GM18511 (cell line): ENCODE measurements at regions not wholly inside any gene's neighbourhood (a gene's known extent, or its start where the extent isn't known, plus 50 kb on each side); places are given as distances from the start of the nearest gene placed in this dataset.

Source experiments
- ATAC-seq: cut with Tn5 transposase; IDR thresholded peaks from one replicate; pipeline ENCODE4 v1.9.1; 2021; ENCODE audit warnings: mild to moderate bottlenecking, moderate library complexity; ENCODE audit not compliant: unreplicated experiment

- no peak for ATAC-seq
Measured at GRCh38 chr4:123919576-123920098, 523.0 kb downstream of the SPRY1 start.

DNA sequence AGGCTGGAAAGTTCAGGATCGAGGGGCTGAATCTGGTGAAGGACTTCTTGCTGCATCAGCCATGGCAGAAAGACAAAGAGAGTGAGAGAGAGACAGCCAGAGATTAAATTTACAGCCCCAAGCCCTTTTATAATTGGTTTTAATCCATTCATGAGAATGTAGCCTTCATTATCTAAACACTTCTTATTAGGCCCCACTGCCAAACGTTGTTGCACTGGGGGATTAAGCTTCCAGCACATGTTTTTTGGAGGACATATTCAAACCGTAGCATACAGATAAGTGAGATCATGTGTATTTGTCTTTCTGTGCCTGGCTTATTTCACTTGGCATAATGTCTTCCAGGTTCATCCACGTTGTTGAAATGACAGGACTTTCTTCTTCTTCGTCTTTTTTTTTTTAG lies 524.7 kb downstream of the SPRY1 start:
- ATAC-seq: no peak

DNA sequence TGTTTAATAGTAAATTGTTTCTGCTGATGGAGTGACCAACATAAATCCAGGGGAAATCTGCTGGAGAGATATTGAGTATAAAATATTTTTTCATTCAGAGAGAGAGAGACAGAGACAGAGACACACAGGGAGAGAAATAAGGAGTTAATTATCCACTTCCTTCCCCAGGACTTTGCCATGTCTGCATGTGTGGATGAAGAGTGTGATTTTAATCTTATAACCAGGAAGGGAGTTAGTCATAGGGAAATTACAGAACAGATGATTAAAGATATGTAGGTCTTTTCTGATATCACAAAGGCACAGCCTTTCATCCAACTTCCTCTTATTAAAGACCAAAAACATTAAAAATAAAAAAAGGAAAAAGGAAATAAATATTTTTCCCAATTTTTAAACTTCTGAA lies 526.3 kb downstream of the SPRY1 start:
- ATAC-seq: no peak

DNA sequence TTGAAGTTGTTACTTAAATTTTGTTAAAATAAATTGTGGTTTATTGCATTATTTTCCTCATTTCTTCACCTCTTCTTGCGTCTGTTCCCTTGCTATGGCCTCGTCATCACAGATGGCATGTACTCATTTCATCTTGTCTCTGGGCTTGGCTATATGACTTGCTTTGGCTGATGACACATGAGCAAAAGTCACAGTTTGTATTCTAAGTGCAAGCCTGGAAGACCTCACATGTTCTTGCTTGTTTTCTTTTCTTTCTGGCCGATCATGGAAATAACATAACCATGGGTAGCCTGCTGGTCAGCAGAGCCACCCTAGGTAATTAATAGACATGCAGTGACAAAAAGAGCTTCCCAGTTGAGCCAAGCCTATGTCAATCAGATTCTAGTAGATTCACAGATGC lies 527.9 kb downstream of the SPRY1 start:
- ATAC-seq: no peak

DNA sequence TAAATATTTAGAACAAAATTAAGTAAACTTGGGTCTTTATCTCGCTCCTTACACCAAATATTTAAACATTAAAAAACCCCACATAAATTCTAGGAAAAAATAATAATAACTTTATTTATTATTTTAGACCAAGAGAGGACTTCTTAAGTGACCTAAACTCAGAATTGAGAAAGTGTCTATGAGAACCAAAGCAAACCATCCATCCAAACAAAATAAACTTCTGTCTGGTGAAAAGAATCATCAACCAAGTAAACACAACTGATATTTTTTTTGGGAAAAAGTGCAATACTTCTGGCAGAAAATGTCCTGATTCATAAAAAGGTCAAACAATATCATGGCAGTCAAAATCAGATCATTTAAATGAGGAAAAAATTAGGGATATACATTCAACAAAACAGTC lies 533.0 kb downstream of the SPRY1 start:
- no peak for ATAC-seq

DNA sequence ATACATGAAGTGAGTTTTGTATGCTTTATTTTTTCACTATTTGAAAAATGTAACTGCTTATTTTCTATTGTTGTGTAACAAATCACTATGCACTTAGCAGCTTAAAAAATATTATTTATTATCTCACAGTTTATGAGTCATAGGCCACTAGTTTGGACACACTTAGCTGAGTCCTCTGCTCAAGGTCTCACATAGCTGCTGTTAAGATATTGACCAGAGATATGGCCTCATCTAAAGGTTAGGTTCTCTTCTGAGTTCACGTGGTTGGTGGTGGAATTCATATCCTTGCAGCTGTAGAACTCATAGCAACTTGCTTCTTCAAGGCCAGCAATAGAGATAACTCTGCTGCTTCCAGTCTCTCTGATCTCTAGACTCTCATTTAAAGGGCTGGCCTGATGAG lies 534.4 kb downstream of the SPRY1 start:
- no peak for ATAC-seq

- ATAC-seq: no peak
Measured at GRCh38 chr4:123934096-123934495, 537.5 kb downstream of the SPRY1 start.

- ATAC-seq: no peak
Measured at GRCh38 chr4:123936621-123937043, 540.0 kb downstream of the SPRY1 start.

GRCh38 chr4:123937581-123937980 lies 541.0 kb downstream of the SPRY1 start:
- ATAC-seq: no peak

DNA sequence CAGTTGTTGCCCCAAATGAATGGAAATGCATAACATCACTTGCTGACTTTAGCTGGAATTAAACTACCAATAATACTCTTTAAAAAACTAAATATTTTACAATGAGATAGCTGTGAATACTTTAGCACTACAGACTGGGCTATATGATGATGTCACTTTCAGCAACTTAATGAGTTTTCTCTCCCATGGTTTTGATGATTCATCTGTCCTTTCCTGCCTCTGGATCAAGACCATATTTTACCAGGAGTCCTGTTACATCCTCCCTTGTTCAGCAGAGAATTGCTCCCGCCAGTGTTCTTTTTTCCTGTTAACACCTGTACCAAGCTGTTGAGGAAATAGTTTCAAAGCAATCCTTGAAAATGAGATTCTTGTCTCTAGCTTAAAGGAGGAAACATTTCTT lies 543.0 kb downstream of the SPRY1 start:
- ATAC-seq: no peak

DNA sequence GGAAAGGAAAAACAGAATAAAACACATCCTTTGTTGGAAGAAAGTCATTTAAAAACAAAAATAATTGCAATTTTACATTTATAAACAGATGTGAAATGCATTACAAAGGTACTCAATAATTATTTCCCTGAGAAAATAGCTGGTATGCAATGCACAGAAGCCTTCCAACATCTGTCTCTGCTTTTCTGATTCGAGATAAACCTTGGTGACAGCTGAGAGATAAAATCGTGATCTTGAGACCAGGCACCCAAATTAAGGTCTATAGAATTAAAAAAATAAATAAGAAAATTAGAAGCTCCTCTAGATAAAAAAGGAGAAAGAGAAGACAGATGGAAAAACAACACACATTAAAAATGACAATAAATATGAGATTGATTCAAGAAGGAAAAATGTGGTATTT lies 544.0 kb downstream of the SPRY1 start:
- ATAC-seq: no peak

DNA sequence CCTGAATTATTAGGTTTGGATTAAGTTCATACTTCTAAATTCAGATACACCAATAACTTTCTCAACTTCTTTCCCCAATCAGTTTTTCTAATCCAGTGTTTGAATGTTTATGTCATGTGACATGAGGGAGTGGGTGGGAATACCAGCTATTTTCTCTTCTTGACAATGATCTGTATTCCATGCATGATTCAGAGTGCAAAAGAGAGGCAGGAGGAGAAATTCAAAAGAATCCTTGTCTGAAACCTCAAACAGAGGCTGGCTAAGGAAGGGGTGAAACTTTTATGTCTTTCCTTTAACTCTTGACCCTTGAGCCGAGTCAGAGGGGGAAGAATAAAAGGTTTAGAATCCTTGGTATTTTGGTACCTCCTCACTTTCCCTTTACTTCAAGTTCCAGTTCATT lies 544.7 kb downstream of the SPRY1 start:
- ATAC-seq: no peak

- ATAC-seq: no peak
Measured at GRCh38 chr4:123943976-123944375, 547.4 kb downstream of the SPRY1 start.

DNA sequence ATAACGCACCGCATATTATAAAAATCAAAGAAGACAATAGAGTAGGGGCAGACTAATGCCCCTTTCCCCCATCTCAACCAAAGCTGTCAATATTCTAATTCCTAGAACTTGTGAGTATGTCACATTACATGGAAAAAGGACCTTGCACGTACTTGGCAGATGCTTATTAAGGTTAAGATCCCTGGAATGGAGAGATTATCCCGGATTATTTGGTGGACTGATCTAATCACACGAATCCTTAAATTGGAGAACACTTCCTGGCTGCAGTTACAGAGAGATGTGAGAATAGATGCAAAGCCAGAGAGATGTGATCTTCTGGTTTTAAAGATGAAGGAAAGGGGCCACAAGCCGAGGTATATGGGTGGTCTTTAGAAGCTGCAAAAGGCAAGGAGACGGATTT lies 548.7 kb downstream of the SPRY1 start:
- ATAC-seq: no peak

GRCh38 chr4:123950530-123950929 lies 553.9 kb downstream of the SPRY1 start:
- ATAC-seq: no peak

GRCh38 chr4:123952530-123953274 lies 556.1 kb downstream of the SPRY1 start:
- ATAC-seq: no peak

DNA sequence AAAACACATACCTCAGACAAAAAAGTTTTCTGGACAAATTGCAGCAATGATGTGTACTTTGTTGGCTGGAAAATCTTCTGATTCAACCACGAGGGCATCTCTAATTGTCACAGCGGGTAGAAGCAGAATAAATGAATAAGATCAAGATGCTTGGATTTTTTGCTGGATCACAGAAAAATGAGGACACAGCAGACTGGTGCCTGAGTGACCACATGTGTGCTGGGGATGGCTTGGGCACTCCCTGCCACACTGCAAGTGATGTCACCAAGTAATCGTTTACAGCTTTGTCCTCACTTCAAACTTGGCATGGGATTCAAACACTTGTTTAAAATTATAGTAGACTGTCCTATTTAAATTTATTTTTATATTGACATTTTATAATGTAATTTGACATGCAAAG lies 557.0 kb downstream of the SPRY1 start:
- no peak for ATAC-seq

- no peak for ATAC-seq
Measured at GRCh38 chr4:123954220-123954619, 557.6 kb downstream of the SPRY1 start.

DNA sequence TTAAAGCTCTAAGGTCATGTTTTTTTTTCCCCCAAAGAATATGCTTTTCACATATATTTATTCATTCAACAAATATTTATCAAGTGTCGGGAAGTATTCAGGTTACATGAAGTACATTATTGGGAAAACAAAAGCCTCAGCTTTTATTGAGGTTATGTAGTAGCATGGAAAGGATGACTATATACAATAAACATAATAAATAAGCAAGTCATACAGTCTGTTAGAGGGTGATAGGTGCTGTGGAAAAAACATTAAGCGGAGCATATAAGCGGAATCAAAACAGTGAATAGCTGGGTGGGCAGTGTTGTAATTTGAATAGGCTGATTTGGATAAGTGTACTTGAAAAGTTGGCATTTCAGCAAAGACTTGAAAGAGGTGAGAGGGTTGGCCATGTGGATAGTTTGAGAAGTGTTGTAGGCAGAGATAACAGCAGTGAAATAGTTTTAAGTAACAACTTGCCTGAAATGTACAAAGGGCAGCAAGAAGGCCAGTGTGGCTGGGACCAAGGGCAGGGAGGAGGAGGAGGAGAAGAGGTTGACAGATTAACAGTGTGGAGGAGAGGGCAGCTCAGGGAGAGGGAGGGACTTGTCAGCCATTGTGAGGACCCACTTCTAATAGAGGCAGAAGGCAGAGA lies 558.7 kb downstream of the SPRY1 start:
- no peak for ATAC-seq

DNA sequence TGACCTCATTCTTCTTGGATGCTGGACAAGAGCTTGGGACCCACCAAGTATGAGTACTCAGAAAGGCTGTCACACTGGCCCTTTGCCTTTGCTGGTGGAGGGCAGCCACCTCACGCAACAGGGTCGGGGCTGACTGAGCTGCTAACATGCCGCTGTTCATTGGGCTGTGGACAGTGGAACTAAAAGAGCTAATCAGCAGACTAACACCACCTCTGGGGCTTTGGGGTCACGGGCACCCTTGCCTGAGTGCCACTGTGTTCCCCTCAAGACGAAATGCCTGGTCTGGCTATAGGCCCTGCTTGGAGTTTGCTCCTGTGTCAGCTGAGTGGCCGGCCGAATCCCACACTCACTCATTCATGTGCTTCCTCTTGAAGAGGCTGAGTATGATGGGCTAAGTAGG lies 559.6 kb downstream of the SPRY1 start:
- ATAC-seq: no peak

DNA sequence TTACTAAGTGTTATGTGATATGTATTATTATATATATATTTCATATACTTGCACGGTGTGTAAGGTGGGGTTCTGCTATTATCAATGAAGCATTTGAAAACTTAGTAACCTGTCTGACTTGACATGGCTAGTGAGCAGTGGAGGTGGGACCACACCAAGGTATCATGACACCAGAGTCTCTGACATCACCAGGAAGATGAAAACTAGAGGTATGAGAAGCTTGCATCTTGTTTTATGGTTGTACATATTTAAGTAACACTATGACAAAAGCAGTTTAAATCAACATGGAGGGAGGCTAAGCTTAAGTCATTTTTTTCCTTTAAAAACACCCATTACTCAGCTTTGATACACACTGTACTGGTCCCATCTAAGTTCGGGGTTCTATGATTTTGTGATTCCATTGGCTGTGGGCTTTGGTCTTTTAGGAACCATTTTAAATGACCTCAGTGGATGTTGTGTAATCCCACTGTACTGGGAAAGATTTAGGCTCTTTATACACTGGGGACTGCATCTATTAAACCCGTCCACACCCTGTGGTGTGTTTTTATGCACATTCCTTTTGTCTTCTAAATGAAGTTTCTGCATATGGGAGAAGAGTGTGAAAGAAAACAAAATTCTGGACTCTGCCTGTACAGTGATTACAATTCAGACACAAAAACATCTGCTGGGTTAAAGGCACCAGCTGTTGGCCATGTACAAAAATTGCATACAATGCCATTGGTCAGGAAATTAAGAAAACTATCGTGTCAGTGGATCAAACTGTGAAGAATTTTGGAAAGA lies 570.6 kb downstream of the SPRY1 start:
- no peak for ATAC-seq

DNA sequence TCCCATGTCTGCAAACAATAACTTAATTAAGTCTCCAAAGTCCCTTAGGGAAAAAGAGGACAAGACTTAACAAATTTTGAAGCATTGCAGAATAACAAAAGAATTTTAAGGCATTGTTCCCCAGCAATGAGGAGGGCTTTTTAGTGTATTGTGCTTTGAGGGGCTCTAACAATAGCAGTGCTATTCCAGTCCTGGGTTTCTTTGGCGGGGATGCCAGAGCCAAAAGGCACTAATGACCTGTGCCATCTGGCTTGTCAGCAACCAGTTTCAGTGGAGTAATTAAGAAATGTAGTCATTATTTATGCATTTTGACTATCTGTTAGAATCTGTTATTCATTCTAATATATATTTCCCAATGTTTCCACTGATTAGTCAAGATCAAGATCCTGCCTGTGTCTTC lies 575.4 kb downstream of the SPRY1 start:
- no peak for ATAC-seq
